ENCODE measurements at regions not wholly inside any gene's neighbourhood (a gene's known extent, or its start where the extent isn't known, plus 50 kb on each side); places are given as distances from the start of the nearest gene placed in this dataset.

GRCh38 chr5:2669259-2669658, 82.2 kb downstream of the IRX2 start:
- TF ChIP-seq, protein P1, sequence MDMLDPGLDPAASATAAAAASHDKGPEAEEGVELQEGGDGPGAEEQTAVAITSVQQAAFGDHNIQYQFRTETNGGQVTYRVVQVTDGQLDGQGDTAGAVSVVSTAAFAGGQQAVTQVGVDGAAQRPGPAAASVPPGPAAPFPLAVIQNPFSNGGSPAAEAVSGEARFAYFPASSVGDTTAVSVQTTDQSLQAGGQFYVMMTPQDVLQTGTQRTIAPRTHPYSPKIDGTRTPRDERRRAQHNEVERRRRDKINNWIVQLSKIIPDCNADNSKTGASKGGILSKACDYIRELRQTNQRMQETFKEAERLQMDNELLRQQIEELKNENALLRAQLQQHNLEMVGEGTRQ (IDR thresholded peaks at IDR 0.05; ENCODE audit: low read length) = no peak
- TF ChIP-seq CTCF (IDR thresholded peaks at IDR 0.05; ENCODE audit: control extremely low read depth in 1 of 3, insufficient read depth in 1 of 3, low read depth in 1 of 3, low read length in 3 of 3) = no peak
- no peak for TF ChIP-seq TAF1 (IDR thresholded peaks at IDR 0.05; ENCODE audit: low read depth, low read length)
- no peak for TF ChIP-seq POLR2AphosphoS5 (IDR thresholded peaks at IDR 0.05; ENCODE audit: low read depth, low read length)
- no peak for TF ChIP-seq EZH2 (IDR thresholded peaks at IDR 0.05; ENCODE audit: low read depth, low read length, severe bottlenecking)

Measured in H1 (cell line).